ENCODE measurements at regions not wholly inside any gene's neighbourhood (a gene's known extent, or its start where the extent isn't known, plus 50 kb on each side); places are given as distances from the start of the nearest gene placed in this dataset.
"Not testable (repeated sequence)": the region's sequence is repeated elsewhere in the genome, so short reads cannot be mapped to it uniquely, and the experiment has no call there.

DNA sequence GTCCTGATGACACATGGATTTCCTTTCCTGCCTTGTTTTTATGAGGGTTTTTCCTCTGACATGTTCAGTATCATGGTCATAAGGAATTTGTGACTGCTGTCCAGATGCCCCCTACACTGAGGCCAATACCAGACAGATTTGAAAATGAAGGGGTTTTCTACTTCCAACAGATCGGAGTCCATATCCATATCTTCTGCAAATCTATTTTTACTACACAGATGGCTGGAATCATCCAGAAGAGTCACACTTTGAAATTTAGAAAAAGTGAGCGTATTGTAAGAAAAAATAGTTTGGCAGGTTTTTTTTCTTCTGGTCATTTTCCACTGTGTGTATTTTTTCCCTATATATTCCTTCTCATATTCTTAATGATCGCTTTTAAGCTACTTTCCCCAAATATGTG is 197.5 kb upstream of the LRRC3B start:
- no peak for DNase-seq

GRCh38 chr3:26428992-26429391 is 193.6 kb upstream of the LRRC3B start:
- DNase-seq, result no peak

DNA sequence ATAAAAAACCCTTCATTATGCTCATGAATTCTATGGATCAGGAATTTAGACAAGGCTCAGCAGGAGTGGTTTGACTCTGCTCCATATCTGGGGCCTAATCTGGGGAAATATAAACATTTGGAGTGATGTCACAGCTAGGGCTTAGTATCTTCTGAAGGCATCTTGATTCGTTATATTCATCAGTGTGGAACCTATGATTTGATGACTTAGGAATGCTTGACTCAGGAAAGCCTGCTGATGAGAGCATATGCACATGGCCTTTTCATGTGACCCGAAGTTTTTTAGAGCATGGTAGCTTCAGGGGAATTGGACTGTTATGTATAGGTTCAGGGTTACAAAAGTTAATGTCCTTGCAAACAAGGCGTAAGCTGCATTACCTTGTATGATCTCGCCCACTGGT is 184.9 kb upstream of the LRRC3B start:
- DNase-seq, result no peak

DNA sequence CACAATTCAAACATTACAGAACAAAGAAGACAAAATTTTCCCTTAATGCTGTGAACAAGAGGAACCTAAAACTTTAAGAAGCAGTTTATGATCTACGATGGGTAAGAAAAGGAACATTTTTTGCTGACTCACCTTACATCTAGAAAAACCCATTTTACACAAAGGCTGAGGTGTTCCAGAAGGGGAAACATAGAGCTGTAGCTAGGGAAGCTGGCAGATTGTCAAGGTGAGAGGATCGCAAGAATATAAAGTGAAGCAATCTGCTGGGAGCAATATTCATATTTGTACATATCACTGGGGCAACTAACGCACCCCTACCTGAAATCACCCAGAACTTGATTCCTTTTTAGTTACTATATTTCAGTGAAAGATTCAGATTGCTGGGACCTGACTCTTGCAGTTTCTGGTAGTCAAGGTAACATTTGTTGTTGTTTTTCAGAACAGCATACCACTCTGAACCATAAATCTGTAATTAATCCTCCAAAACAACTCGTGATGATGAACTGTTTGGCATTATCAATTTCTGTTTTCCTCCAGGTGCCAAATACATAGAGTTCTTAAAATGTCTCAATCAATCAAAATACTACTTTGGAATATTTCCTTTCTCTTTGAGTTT is 184.1 kb upstream of the LRRC3B start:
- no peak for DNase-seq

GRCh38 chr3:26438981-26439884 is 183.3 kb upstream of the LRRC3B start:
- DNase-seq, result no peak

GRCh38 chr3:26449996-26450395 is 172.6 kb upstream of the LRRC3B start:
- no peak for DNase-seq

DNA sequence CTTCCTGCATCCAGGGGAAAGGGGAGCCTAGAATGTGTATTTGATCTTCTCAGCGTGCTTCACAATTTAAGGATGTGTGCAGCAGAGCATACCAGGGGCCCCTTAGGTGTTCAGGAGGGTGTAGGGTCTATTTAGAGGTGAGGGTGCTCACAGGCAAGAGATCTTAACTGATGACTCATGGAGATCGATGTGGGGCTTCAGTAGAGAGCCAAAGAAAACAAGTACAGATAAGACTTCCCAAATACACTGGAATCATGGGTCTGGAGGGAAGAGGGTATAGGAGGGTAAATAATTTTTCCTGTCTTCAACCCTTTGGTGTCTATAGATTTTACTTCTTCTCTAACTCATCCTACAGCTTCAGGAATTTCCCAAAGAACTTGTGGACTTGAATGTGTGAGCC is 170.2 kb upstream of the LRRC3B start:
- DNase-seq, result no peak

DNA sequence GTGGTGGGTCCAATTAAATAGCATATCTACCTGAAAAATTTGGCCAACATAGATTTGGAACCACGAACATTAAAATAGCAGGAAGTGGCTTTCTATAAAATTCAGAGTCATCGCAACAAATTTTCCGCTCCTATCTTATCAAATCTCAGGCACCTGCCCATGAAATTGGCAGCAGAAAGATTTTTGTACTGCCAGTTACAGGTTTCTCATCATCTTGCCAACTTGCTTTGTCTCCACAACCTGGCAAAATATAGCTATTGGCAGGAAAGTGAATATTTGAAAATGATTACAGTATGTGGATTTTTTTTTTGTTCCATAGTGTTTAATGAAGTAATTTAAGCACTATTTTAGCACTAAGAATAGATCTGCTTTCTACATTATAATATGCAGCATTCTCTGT is 161.6 kb upstream of the LRRC3B start:
- no peak for DNase-seq

- no peak for DNase-seq
Observed at GRCh38 chr3:26472345-26472744, 150.2 kb upstream of the LRRC3B start.

DNA sequence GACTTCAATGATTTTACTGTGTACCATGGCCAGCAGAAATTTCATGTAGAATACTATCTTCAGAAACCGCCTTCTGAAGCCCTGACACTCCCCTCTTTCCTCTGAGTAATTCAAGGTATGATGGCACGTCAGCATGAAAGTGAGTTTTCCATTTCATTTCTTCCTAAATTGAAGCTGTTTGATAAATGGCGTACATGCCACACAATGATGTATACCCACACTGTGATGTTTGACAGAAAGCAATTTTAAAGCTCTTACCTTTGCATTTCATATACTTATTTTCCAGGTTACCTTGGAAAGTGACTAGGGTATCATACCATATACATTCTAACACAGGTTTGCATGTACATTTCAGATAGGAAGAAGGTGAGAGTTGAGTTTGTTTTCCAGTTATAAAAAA is 147.9 kb upstream of the LRRC3B start:
- no peak for DNase-seq

DNA sequence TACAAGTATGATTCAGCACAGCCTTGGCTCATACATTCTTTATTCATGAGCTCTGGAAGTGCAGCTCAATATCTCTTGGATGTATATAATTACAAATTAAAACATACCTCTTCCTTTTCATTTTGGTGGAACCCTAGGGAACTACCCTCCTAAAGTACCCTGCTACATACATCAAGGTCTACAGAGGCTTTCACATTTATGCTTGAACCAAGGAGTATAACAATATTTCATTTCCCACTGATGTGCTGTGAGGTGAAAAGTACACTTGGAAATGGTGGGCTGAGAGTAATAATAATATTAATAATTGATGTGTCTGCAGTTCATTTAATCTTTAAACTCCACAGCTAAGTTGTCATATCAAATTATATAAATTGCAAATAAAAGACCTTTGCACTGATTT is 142.2 kb upstream of the LRRC3B start:
- no peak for DNase-seq

- DNase-seq, result no peak
Observed at GRCh38 chr3:26484140-26484539, 138.4 kb upstream of the LRRC3B start.

GRCh38 chr3:26498271-26498670 is 124.3 kb upstream of the LRRC3B start:
- no peak for DNase-seq

DNA sequence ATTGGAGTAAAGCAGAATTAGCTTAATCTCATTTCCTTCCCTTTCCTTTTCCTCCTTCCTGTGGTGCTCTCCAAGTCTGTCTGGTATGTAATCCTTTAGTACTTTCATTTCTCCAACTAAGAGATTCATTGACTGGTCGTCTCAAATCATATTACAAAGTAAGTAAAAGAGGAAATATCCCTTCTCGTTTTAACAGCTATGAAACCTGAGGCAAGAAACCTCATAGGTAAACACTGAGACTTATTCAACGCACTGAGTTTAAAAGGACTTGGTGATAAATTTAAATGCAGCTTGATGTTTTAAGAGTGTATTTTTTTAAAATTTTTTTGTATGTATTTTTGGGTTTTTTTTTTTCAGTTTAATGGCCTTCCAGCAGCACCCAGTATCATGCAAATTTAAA is 117.2 kb upstream of the LRRC3B start:
- no peak for DNase-seq

- DNase-seq, result not testable (repeated sequence)
Observed at GRCh38 chr3:26514445-26515029, 108.0 kb upstream of the LRRC3B start.

DNA sequence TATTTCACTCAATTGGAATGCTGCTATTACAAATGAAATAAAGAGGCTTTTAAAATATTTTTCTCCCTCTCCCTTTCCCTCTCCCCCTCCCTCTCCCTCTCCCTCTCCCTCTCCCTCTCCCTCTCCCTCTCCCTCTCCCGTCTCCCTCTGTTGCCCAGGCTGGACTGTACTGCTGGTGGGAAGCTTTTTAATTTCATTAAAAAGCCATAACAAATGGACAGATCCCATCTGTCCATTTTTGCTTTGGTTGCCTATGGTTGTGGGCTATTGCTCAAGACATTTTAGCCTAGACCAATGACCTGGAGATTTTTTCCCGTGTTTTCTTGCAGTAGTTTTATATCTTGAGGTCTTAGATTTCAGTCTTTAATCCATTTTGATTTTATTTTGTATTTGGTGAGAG is 107.2 kb upstream of the LRRC3B start:
- no peak for DNase-seq

- no peak for DNase-seq
Observed at GRCh38 chr3:26521261-26521660, 101.3 kb upstream of the LRRC3B start.

GRCh38 chr3:26522919-26523318 is 99.7 kb upstream of the LRRC3B start:
- no peak for DNase-seq

- DNase-seq, result no peak
Observed at GRCh38 chr3:26525013-26525412, 97.6 kb upstream of the LRRC3B start.

DNA sequence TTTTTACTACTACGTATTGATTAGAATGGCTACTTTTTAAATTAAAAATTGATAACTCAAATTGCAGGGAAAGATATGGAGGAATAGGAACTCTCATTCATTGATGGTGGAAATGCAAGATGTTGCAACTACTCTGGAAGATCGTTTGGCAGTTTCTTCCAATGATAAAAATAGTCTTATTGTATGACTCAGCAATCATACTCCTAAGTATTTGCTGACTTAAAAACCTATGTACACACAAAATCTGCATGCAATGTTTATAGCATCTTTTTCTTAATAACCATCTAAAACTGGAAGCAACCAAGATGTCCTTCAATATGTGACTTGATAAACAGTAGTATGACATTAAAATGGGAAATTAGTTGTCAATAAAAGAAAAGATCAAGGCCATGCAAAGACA is 87.4 kb upstream of the LRRC3B start:
- DNase-seq, result no peak

GRCh38 chr3:26536955-26537354 is 85.6 kb upstream of the LRRC3B start:
- no peak for DNase-seq

GRCh38 chr3:26550413-26550812 is 72.2 kb upstream of the LRRC3B start:
- no peak for DNase-seq

- DNase-seq, result no peak
Observed at GRCh38 chr3:26556637-26557036, 65.9 kb upstream of the LRRC3B start.

DNA sequence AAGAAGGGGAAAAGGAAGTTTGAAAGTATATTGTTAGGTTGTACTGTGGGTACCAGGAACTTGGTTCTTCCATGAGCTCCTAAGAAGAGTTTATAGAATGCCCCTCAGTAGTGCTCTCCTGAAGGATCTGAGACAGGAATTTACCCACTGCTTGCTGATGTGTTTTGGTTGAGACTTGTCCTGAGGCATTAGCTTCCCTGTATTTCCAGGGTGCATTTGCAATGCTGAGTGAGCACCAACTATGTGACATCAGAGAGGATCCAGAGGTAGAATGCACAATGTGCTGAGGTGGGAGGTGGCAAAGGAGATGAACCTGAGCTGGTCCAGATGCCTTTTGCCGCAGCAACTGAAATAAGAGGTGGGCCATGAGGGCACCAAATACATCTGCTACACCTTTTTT is 64.3 kb upstream of the LRRC3B start:
- DNase-seq, result no peak

Data from NCI-H1048 (cell line).